Femur (tissue), 1 donor: ENCODE measurements at regions not wholly inside any gene's neighbourhood (a gene's known extent, or its start where the extent isn't known, plus 50 kb on each side); places are given as distances from the start of the nearest gene placed in this dataset.
"Not testable (repeated sequence)": the region's sequence is repeated elsewhere in the genome, so short reads cannot be mapped to it uniquely, and the experiment has no call there.

Experiments used
- DNase-seq: peaks from one replicate; pipeline ENCODE4 v3.0.0-alpha.2; 2017

GRCh38 chr7:145916776-145917175 lies 199.8 kb upstream of the CNTNAP2 start:
- no peak for DNase-seq

DNA sequence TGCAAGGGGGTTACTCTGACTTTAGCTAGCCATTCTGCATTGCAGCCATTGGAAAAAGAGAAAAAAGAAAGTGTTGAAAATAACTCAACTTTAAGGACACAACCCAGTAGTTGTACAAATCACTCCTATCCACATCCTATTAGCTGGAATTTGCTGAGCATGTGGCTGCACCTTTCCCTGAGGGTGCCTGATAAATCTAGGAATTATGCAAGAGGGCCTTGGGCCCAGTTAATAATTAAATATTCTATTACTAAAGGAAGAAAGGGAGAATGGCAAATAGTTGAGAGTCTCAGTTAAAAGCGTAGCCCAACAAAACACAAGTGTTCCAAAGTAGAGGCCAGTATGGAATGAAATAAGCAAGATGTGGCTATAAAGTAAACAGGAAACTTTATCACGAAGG lies 200.9 kb upstream of the CNTNAP2 start:
- DNase-seq, result no peak

- no peak for DNase-seq
Measured at GRCh38 chr7:145909991-145910513, 206.5 kb upstream of the CNTNAP2 start.

- no peak for DNase-seq
Measured at GRCh38 chr7:145903658-145904057, 212.9 kb upstream of the CNTNAP2 start.

GRCh38 chr7:145902123-145902522 lies 214.5 kb upstream of the CNTNAP2 start:
- no peak for DNase-seq

- DNase-seq, result no peak
Measured at GRCh38 chr7:145899938-145900337, 216.7 kb upstream of the CNTNAP2 start.

DNA sequence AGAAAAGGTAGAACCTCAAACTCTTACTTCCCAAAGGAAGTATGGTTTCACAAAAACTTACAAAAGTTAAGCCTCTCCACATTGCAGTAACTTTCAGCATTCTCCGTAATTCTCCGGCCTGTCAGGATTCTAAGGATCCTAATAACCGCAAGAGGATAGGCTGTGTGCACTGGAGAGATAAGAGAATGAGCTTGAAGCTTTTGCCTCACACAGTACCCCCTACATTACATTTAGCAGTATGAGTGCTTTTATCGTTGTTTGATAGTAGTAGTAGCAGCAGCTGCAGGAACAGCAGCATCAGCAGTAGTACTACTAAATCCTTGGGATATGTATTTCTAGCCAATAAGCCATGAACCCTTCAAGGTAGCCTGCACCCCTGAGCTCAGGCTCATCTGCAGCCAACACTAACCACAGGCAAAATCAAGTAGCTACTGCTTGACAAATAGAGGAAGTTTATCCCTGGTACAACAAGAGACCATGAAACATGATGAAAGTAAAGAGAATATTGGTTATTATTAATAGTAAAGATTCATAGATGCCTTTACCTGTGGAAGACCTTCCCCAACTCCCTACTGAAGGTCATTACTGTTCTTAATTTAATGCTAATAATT lies 222.6 kb upstream of the CNTNAP2 start:
- DNase-seq, result no peak

DNA sequence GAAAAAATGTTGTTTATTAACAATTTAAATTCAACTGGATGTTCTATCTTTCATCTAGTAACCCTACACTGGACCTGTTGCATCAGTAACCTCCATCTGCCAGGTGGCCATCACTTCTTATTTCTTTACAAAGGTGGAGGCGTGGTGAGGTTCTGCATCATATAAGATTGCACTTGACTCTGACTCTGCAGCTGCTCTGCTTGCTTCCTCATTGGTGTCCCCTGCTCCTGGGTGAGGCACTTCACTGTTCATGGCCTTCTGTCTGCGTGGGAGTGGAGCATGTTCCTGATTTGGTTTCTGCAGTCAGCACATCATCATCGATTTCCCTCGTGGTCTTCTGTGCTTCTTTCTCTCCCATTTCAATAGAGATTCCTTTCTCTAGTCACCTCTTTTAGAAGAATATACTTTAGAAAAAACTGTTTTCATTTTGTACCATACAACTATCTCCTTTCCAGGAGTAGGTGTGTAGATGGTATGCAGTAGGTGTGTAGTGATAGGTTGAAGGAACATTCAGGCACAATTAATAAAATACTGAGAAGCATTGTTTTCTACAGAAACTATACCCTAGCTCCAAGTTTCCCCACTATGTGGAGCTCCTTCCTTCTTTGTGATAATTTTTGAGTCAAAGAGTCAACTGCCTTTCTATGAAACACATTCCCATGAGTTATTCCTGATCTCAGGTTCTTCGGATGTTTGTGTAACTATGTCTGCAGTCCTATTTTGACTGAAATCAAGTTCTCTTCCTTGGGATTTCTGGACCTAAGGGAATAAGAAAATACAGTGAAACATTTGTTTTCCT lies 231.7 kb upstream of the CNTNAP2 start:
- no peak for DNase-seq

GRCh38 chr7:145876376-145876775 lies 240.2 kb upstream of the CNTNAP2 start:
- no peak for DNase-seq

- no peak for DNase-seq
Measured at GRCh38 chr7:145875267-145875666, 241.3 kb upstream of the CNTNAP2 start.

DNA sequence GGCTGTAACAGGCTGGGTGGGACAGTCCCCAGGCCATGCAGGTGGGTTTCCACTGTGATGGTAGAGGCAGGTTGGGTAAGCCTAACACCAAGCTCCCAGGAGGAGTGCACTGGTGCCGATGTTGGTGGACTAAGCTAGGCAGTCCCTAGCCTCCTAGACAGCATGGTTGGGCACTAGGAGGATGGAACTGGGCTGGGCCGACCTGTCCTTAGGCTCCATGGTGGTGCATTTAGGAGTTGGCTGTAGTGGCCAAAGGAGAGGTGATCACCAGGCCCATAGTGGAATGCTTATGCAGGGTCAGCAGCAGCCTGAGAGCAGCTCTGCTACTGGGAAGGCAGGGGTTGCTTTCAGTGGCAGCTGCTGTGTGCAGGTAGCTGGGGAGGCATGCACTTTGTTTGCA lies 247.7 kb upstream of the CNTNAP2 start:
- no peak for DNase-seq

- DNase-seq, result no peak
Measured at GRCh38 chr7:145862212-145862611, 254.4 kb upstream of the CNTNAP2 start.

GRCh38 chr7:145860809-145861208 lies 255.8 kb upstream of the CNTNAP2 start:
- no peak for DNase-seq

- DNase-seq, result no peak
Measured at GRCh38 chr7:145850636-145851035, 266.0 kb upstream of the CNTNAP2 start.

GRCh38 chr7:145848691-145849090 lies 267.9 kb upstream of the CNTNAP2 start:
- no peak for DNase-seq

DNA sequence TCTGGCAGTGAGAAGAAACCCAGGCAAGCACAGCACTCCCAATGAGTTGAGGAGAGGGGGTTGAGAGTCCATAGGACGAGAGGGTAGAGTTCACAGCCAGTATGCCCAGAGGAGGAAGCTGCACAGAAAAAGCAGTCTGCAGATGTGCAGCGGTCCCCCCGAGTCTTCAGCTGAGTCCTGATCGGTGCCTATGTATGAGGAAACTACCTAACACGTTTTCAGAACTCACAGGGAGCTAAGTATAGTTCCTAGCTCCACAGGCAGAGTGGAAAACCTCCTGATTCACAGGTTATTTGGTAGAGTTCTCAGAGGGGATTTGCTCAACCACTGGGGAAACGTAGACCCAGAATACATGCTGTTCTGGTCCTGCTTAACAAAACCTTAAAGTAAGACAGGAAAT lies 271.3 kb upstream of the CNTNAP2 start:
- no peak for DNase-seq

- DNase-seq, result no peak
Measured at GRCh38 chr7:145839814-145840213, 276.8 kb upstream of the CNTNAP2 start.

DNA sequence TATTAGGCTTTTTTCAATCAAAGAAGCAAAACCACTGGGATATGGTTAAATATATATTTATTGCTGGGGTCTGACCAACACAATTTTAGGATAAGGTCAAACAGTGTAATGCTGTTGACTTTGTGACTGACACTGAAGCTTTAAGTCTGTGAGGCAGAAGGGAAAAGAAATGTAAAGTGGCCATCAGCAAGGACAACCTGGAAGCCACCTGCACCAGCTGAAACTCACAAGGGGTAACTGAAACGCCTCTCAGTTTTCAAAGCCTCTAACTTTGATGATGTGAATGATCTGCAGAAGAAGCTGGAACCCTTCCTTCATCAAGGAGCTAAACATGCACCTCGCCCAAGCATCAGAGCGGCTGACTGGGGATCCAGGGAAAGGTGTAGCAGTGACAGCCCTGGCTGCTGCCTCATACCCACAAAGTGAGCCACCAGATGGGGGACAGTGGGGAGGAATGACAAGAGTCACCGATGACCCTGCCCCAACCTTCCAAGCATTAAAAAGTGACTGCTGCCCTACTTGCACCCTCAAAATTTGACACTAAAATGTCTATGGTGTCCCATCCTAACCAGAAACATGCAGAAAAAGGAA lies 284.9 kb upstream of the CNTNAP2 start:
- no peak for DNase-seq

DNA sequence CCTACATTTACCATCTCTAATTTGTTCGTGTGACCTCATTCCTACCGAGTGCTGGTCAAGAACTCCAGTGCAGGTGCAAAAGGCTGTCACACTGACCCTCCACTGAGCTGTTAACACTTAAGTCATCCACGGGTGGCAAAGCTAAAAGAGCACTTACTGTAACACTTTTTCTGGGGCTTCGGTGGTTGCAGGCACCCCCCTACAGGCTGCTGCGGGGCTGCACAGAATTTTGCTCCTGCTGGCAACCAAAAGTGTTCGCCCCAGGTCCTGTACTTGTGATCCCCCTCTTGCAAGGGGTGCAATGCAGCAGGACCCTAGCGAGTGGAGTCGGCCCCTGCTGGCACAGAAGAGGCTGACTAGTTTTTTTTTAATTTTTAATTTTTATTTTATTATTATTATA lies 298.9 kb upstream of the CNTNAP2 start:
- no peak for DNase-seq

DNA sequence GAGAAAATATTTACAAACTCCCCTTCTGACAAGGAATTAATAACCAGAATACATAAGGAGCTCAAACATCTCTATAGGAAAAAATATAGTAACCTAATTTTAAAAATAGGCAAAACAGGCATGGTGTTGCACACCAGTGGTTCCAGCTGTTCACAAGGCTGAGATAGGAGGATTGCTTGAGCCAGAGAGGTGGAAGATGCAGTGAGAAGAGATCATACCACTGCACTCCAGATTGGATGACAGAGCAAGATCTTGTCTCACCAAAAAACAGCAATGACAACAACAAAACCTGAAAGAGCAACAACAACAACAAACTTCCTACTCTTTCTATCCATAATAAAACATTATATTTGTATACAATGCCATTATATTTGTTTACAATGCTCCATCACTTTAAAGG lies 304.4 kb upstream of the CNTNAP2 start:
- no peak for DNase-seq

- DNase-seq, result not testable (repeated sequence)
Measured at GRCh38 chr7:145805496-145805895, 311.1 kb upstream of the CNTNAP2 start.

GRCh38 chr7:145797507-145797906 lies 319.1 kb upstream of the CNTNAP2 start:
- no peak for DNase-seq

- DNase-seq, result no peak
Measured at GRCh38 chr7:145795132-145795531, 321.5 kb upstream of the CNTNAP2 start.
